PFSK-1 (cell line): ENCODE measurements at regions not wholly inside any gene's neighbourhood (a gene's known extent, or its start where the extent isn't known, plus 50 kb on each side); places are given as distances from the start of the nearest gene placed in this dataset.

ENCODE experiments used
- FOXP2 ChIP-seq: optimal IDR thresholded peaks from 2 replicates; pipeline ENCODE3; 2011; ENCODE audit warnings: borderline replicate concordance, control low read depth, inconsistent platforms; ENCODE audit not compliant: insufficient read depth; ENCODE audit errors: extremely low read length, extremely low read depth
- POLR2AphosphoS5 ChIP-seq: IDR thresholded peaks from 2 replicates; pipeline ENCODE4 v1.6.1; 2012; ENCODE audit warnings: low read depth, mild to moderate bottlenecking, control low read depth, low read length, moderate library complexity
- SIN3A ChIP-seq: IDR thresholded peaks from 2 replicates; pipeline ENCODE4 v1.6.1; 2012; ENCODE audit warnings: mild to moderate bottlenecking, low read length, moderate library complexity, borderline replicate concordance; ENCODE audit not compliant: insufficient read depth
- TAF1 ChIP-seq: IDR thresholded peaks from 2 replicates; pipeline ENCODE4 v1.6.1; 2012; ENCODE audit warnings: low read length, control low read depth, borderline replicate concordance; ENCODE audit not compliant: insufficient read depth
- TF ChIP-seq, protein P1 (sequence below), 2 experiments: IDR thresholded peaks; 2 replicates each; pipeline versions ENCODE4 v1.6.1 to v1.8.0; 2011 to 2012; ENCODE audit warnings: low read depth in 2 of 2, low read length in 2 of 2, control low read depth in 1 of 2, inconsistent platforms in 1 of 2, mild to moderate bottlenecking in 1 of 2, moderate library complexity in 1 of 2; ENCODE audit not compliant: insufficient read depth in 1 of 2

DNA sequence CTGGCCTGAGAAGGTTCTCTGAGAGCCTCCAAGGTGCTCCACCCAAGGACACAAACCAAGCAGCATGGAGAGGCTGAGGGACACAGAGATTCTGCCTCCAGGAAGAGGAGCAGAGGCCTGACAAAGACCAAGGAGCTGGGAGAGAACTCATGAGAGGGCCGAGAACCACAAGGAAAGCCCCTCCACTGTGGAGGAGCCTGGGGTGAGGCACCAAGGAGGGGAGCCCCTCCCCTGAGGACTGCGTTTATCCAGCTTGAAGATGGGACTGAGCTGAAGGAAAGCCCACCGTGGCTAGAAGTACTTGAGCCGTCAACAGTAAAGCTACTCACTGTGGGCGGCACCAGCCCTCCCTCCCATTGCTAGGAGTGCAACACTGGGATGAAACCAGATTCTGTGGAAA is 63.1 kb upstream of the MEF2A start:
- TF ChIP-seq, protein P1, sequence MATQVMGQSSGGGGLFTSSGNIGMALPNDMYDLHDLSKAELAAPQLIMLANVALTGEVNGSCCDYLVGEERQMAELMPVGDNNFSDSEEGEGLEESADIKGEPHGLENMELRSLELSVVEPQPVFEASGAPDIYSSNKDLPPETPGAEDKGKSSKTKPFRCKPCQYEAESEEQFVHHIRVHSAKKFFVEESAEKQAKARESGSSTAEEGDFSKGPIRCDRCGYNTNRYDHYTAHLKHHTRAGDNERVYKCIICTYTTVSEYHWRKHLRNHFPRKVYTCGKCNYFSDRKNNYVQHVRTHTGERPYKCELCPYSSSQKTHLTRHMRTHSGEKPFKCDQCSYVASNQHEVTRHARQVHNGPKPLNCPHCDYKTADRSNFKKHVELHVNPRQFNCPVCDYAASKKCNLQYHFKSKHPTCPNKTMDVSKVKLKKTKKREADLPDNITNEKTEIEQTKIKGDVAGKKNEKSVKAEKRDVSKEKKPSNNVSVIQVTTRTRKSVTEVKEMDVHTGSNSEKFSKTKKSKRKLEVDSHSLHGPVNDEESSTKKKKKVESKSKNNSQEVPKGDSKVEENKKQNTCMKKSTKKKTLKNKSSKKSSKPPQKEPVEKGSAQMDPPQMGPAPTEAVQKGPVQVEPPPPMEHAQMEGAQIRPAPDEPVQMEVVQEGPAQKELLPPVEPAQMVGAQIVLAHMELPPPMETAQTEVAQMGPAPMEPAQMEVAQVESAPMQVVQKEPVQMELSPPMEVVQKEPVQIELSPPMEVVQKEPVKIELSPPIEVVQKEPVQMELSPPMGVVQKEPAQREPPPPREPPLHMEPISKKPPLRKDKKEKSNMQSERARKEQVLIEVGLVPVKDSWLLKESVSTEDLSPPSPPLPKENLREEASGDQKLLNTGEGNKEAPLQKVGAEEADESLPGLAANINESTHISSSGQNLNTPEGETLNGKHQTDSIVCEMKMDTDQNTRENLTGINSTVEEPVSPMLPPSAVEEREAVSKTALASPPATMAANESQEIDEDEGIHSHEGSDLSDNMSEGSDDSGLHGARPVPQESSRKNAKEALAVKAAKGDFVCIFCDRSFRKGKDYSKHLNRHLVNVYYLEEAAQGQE (IDR thresholded peaks at IDR 0.05; ENCODE audit: insufficient read depth in 1 of 2, low read depth in 2 of 2, low read length in 2 of 2) = no peak
- TF ChIP-seq POLR2AphosphoS5 = no peak

DNA sequence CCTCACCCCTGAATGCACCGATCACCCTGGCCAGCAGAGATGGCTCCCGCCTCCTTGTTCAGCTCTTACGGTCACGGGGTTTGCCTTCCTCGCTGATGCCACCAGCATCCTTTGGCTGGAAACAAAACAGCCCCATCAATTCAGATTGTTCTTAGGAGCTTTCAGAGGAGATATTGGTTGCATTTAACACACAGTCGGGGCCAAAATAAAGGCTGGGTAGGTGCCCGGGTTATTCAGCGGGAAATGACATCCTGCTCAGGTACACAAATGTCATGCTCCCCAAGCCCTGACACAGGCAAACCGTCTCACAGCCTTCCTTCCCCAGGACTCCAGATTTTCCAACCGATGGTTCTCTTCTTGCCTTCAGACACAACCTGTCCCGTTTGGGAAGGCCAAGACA is 62.4 kb upstream of the MEF2A start:
- TF ChIP-seq TAF1 (no peak), SIN3A (no peak), FOXP2 (no peak), POLR2AphosphoS5 (no peak)
- TF ChIP-seq, protein P1 (IDR thresholded peaks at IDR 0.05; ENCODE audit: insufficient read depth in 1 of 2, low read depth in 2 of 2, low read length in 2 of 2) = no peak

DNA sequence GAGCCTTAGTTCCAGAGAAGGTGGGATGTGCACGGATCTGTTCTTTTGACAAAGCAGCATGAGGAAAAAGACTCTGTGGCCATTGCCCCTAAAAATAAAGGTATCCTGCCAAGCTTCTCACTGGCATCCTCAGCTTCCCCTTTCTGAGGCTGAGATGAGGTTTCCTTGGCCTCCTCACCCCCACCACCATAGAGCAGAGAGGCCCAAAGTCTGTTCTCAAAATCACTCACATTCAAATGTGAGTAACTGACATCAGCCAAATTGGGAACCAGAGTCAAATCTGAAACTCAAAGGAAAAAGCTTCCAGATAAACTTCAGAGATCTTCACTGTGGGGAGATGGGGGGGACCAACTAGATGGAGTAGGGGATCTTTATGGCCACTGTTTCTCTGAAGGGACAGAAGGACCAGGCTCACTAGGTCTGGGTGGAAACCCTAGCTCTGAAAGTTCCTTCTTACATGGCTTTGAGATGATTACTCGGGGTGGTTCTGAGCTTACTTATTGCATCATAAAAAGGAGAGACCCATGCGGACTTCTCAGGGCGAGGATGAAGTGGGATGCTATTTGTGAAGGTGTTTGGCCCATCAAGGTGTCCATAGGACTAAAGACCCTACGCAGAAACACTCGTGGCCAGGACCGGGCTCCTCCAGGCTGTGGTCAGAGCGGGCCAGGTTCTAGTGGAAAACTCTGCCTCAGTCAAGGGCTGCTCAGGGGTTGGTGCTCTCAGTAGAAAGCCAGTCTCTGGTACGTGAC is 61.5 kb upstream of the MEF2A start:
- TF ChIP-seq FOXP2 = no peak
- no peak for TF ChIP-seq SIN3A
- TF ChIP-seq, protein P1 (IDR thresholded peaks at IDR 0.05; ENCODE audit: insufficient read depth in 1 of 2, low read depth in 2 of 2, low read length in 2 of 2) = no peak
- no peak for TF ChIP-seq POLR2AphosphoS5
- TF ChIP-seq TAF1 = no peak

DNA sequence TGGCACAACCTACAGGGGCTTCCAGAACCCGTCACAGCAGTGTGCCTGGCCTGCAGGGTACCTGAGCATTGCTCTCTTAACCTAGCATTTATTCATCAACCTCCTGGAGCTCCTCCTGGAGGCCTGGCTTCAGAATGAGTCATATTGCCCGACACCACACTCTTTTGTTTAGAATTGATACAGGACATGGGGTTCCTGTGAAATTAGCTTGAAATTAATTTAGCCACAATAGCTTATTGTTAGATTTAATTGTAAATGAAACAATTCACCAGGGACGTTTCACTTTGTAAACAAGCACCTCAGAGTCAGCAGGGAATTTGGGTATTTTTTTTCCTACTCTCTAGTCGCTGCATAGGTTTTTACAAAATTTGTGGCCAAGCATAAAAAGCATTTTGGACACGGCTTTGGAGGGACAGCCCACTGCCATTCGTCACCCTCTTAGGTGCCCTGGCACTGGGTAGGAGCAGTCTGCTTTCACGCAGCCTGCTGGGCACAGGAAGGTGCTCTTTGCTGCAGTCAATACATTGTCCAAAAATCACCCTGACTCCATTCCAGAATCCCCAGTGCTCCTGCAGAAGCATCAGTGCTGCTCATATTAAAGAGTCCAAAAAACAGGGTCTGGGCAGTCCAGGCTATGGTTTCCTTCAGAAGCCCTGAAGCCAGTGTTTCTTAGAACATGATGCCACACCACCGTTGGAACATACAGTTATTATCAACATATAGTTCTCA is 60.8 kb upstream of the MEF2A start:
- TF ChIP-seq TAF1 = no peak
- no peak; the same call in 1 of the 2 replicates for TF ChIP-seq SIN3A
- TF ChIP-seq, protein P1 (IDR thresholded peaks at IDR 0.05; ENCODE audit: insufficient read depth in 1 of 2, low read depth in 2 of 2, low read length in 2 of 2) = no peak
- no peak for TF ChIP-seq FOXP2
- no peak for TF ChIP-seq POLR2AphosphoS5

DNA sequence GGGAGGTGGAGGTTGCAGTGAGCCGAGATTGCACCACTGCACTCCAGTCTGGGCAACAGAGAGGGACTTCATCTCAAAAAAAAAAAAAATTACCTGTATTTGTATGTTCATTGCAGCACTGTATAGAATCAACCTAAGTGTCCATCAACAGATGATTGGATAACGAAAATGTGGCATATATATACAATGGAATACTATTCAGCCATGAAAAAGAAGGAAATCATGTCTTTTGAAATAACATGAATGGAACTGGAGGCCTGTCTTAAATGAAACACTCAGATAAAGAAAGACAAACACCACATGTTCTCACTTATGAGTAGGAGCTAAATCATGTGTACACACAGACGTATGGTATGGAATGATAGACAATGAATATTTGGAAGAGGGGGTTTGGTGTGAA is 59.4 kb upstream of the MEF2A start:
- TF ChIP-seq SIN3A (no peak), FOXP2 (no peak), POLR2AphosphoS5 (no peak), TAF1 (no peak)
- TF ChIP-seq, protein P1 (IDR thresholded peaks at IDR 0.05; ENCODE audit: insufficient read depth in 1 of 2, low read depth in 2 of 2, low read length in 2 of 2) = no peak
